ENCODE measurements at regions not wholly inside any gene's neighbourhood (a gene's known extent, or its start where the extent isn't known, plus 50 kb on each side); places are given as distances from the start of the nearest gene placed in this dataset.

GRCh38 chr5:125150041-125150669 is 403.7 kb upstream of the ZNF608 start:
- Histone ChIP-seq H3K4me1 (no peaks in the 10 kb centered on the region), H3K9me3 (no peaks in the 10 kb centered on the region), H3K27me3 (no peaks in the 10 kb centered on the region), H3K4me3 (no peak overlapping the region), H3K36me3 (no peaks in the 10 kb centered on the region), H3K27ac (no peak overlapping the region)
- DNase-seq = no peak
- TF ChIP-seq, protein P1, sequence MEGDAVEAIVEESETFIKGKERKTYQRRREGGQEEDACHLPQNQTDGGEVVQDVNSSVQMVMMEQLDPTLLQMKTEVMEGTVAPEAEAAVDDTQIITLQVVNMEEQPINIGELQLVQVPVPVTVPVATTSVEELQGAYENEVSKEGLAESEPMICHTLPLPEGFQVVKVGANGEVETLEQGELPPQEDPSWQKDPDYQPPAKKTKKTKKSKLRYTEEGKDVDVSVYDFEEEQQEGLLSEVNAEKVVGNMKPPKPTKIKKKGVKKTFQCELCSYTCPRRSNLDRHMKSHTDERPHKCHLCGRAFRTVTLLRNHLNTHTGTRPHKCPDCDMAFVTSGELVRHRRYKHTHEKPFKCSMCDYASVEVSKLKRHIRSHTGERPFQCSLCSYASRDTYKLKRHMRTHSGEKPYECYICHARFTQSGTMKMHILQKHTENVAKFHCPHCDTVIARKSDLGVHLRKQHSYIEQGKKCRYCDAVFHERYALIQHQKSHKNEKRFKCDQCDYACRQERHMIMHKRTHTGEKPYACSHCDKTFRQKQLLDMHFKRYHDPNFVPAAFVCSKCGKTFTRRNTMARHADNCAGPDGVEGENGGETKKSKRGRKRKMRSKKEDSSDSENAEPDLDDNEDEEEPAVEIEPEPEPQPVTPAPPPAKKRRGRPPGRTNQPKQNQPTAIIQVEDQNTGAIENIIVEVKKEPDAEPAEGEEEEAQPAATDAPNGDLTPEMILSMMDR (IDR thresholded peaks at IDR 0.05 in 4 of 5, conservative IDR thresholded peaks at IDR 0.05 in 1 of 5) = no peak
- no peak for TF ChIP-seq POLR2A (IDR thresholded peaks at IDR 0.05)
- no peak for ATAC-seq
- in situ Hi-C loops (cut with MboI; ENCODE audit: low sequenced_read_pairs in 4 of 4) (no loop called here), intact Hi-C loops (cut with DNase I; ENCODE audit: low total_unique reads) (no loop called here)

GRCh38 chr5:125151150-125151900 is 404.9 kb upstream of the ZNF608 start:
- ATAC-seq (no peak), DNase-seq (no peak)
- intact Hi-C loops (cut with DNase I; ENCODE audit: low total_unique reads) = no loop called here
- Histone ChIP-seq H3K4me3 (no peak overlapping the region), H3K36me3 (no peaks in the 10 kb centered on the region), H3K27ac (no peak overlapping the region), H3K4me1 (no peaks in the 10 kb centered on the region), H3K9me3 (no peaks in the 10 kb centered on the region), H3K27me3 (no peaks in the 10 kb centered on the region)
- in situ Hi-C loops (cut with MboI; ENCODE audit: low sequenced_read_pairs in 4 of 4) = no loop called here
- no peak for TF ChIP-seq POLR2A (IDR thresholded peaks at IDR 0.05)
- TF ChIP-seq, protein P1 (IDR thresholded peaks at IDR 0.05 in 4 of 5, conservative IDR thresholded peaks at IDR 0.05 in 1 of 5) = no peak

- Histone ChIP-seq H3K27me3 (no peaks in the 10 kb centered on the region), H3K4me1 (no peaks in the 10 kb centered on the region), H3K27ac (no peak overlapping the region), H3K9me3 (no peaks in the 10 kb centered on the region), H3K4me3 (no peak overlapping the region), H3K36me3 (no peaks in the 10 kb centered on the region)
- no peak for DNase-seq
- ATAC-seq = no peak
- intact Hi-C loops (cut with DNase I; ENCODE audit: low total_unique reads) = no loop called here
- TF ChIP-seq POLR2A (IDR thresholded peaks at IDR 0.05) = no peak
- TF ChIP-seq, protein P1 (IDR thresholded peaks at IDR 0.05 in 4 of 5, conservative IDR thresholded peaks at IDR 0.05 in 1 of 5) = no peak
- in situ Hi-C loops (cut with MboI; ENCODE audit: low sequenced_read_pairs in 4 of 4) = no loop called here
Measured at GRCh38 chr5:125152044-125152443, 405.6 kb upstream of the ZNF608 start.

GRCh38 chr5:125152461-125153189 is 406.2 kb upstream of the ZNF608 start:
- DNase-seq (no peak), ATAC-seq (no peak)
- no peaks in the 10 kb centered on the region for H3K4me1 ChIP-seq
- no peaks in the 10 kb centered on the region for H3K36me3 ChIP-seq
- H3K27ac ChIP-seq = no peak overlapping the region
- no peaks in the 10 kb centered on the region for H3K9me3 ChIP-seq
- H3K4me3 ChIP-seq = no peak overlapping the region
- in situ Hi-C loops (cut with MboI; ENCODE audit: low sequenced_read_pairs in 4 of 4) (no loop called here), intact Hi-C loops (cut with DNase I; ENCODE audit: low total_unique reads) (no loop called here)
- TF ChIP-seq, protein P1 (IDR thresholded peaks at IDR 0.05 in 4 of 5, conservative IDR thresholded peaks at IDR 0.05 in 1 of 5) = no peak
- no peak for TF ChIP-seq POLR2A (IDR thresholded peaks at IDR 0.05)
- H3K27me3 ChIP-seq = no peaks in the 10 kb centered on the region

All from gastrocnemius medialis (tissue), 4 donors.